ENCODE measurements at regions not wholly inside any gene's neighbourhood (a gene's known extent, or its start where the extent isn't known, plus 50 kb on each side); places are given as distances from the start of the nearest gene placed in this dataset.

DNA sequence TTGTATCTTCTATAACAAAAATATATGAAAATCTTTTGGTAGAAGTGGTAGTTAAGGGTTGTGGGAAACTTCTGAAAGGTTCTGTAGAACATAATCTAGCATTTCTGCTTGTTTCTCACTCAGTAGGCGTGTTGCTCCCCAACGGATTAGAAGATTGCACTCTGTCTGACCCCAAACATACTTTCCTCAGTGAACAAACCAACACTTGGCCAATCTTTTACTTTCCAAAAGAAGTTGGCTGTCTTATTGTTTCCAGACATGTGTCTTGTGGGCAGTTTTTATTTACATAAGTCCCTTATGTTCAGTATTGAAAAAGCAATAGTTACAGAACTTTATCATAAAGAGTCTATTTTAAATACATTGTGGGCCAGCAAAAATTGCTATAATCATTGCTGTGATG lies 312.8 kb upstream of the EPHA5 start:
- Histone ChIP-seq H3K36me3 (no peaks in the 10 kb centered on the region), H3K27ac (no peak overlapping the region), H3K27me3 (no peaks in the 10 kb centered on the region), H3K4me1 (ENCODE audit: control insufficient read depth in 1 of 2, insufficient read depth in 1 of 2, low read depth in 1 of 2, low read length in 1 of 2) (no peaks in the 10 kb centered on the region), H3K9me3 (no peaks in the 10 kb centered on the region), H3K4me3 (ENCODE audit: low read depth in 1 of 2, low read length in 1 of 2) (no peak overlapping the region)
- no peak for TF ChIP-seq CTCF (IDR thresholded peaks at IDR 0.05)

DNA sequence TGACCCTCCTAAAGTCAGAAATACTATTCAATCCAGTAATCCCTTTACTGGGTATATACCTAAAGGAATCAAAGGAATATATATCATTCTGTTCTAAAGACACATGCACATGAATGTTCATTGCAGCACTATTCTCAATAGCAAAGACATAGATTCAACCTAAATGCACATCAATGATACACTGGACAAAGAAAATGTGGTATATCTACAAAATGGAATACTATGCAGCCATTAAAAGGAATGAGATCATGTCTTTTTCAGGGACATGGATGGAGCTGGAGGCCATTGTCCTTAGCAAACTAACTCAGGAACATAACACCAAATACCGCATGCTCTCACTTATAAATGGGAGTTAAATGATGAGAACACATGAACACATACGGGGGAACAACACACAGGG lies 306.0 kb upstream of the EPHA5 start:
- no peaks in the 10 kb centered on the region for H3K36me3 ChIP-seq
- H3K27me3 ChIP-seq = no peaks in the 10 kb centered on the region
- no peak overlapping the region for H3K27ac ChIP-seq
- H3K4me3 ChIP-seq (ENCODE audit: low read depth in 1 of 2, low read length in 1 of 2) = no peak overlapping the region
- no peak for TF ChIP-seq CTCF (IDR thresholded peaks at IDR 0.05)
- H3K9me3 ChIP-seq = no peaks in the 10 kb centered on the region
- no peaks in the 10 kb centered on the region for H3K4me1 ChIP-seq (ENCODE audit: control insufficient read depth in 1 of 2, insufficient read depth in 1 of 2, low read depth in 1 of 2, low read length in 1 of 2)

DNA sequence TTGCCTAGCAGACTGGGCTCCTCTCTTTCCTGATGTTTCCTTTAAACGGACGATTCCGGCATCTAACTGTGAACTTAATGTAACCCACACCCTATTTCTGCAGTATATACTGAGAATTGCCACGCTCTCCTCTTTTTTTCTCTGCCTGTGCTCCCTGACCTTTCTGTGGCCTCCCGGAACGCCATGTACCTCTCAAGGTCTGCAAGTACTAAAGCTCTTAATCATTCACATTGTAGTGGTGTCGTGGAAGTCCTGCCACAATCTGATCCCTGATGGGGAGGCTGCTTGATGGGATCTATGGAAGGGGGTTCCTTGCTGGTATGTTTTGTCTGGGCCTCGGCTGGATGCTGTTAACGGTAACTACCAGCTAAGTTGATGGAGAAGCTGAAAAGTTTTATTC lies 302.9 kb upstream of the EPHA5 start:
- no peaks in the 10 kb centered on the region for H3K9me3 ChIP-seq
- H3K4me1 ChIP-seq (ENCODE audit: control insufficient read depth in 1 of 2, insufficient read depth in 1 of 2, low read depth in 1 of 2, low read length in 1 of 2) = no peaks in the 10 kb centered on the region
- no peaks in the 10 kb centered on the region for H3K36me3 ChIP-seq
- no peaks in the 10 kb centered on the region for H3K27me3 ChIP-seq
- no peak for TF ChIP-seq CTCF (IDR thresholded peaks at IDR 0.05)
- no peak overlapping the region for H3K27ac ChIP-seq
- no peak overlapping the region for H3K4me3 ChIP-seq (ENCODE audit: low read depth in 1 of 2, low read length in 1 of 2)

GRCh38 chr4:65971686-65972085 lies 301.4 kb upstream of the EPHA5 start:
- Histone ChIP-seq H3K4me3 (ENCODE audit: low read depth in 1 of 2, low read length in 1 of 2) (no peak overlapping the region), H3K36me3 (no peaks in the 10 kb centered on the region), H3K9me3 (no peaks in the 10 kb centered on the region), H3K27me3 (no peaks in the 10 kb centered on the region), H3K27ac (no peak overlapping the region), H3K4me1 (ENCODE audit: control insufficient read depth in 1 of 2, insufficient read depth in 1 of 2, low read depth in 1 of 2, low read length in 1 of 2) (no peaks in the 10 kb centered on the region)
- TF ChIP-seq CTCF (IDR thresholded peaks at IDR 0.05) = no peak

- no peaks in the 10 kb centered on the region for H3K9me3 ChIP-seq
- H3K27me3 ChIP-seq = no peaks in the 10 kb centered on the region
- no peaks in the 10 kb centered on the region for H3K4me1 ChIP-seq (ENCODE audit: control insufficient read depth in 1 of 2, insufficient read depth in 1 of 2, low read depth in 1 of 2, low read length in 1 of 2)
- H3K36me3 ChIP-seq = no peaks in the 10 kb centered on the region
- no peak overlapping the region for H3K27ac ChIP-seq
- no peak overlapping the region for H3K4me3 ChIP-seq (ENCODE audit: low read depth in 1 of 2, low read length in 1 of 2)
- TF ChIP-seq CTCF (IDR thresholded peaks at IDR 0.05) = no peak
Measured at GRCh38 chr4:65968831-65969558, 298.7 kb upstream of the EPHA5 start.
